Limb (tissue), 2 donors: ENCODE measurements at regions not wholly inside any gene's neighbourhood (a gene's known extent, or its start where the extent isn't known, plus 50 kb on each side); places are given as distances from the start of the nearest gene placed in this dataset.

Experiments used
- DNase-seq, 2 donors: peaks; one replicate each; pipeline ENCODE4 v3.0.0-alpha.2; 2016; ENCODE audit errors: extremely low spot score in 2 of 2

DNA sequence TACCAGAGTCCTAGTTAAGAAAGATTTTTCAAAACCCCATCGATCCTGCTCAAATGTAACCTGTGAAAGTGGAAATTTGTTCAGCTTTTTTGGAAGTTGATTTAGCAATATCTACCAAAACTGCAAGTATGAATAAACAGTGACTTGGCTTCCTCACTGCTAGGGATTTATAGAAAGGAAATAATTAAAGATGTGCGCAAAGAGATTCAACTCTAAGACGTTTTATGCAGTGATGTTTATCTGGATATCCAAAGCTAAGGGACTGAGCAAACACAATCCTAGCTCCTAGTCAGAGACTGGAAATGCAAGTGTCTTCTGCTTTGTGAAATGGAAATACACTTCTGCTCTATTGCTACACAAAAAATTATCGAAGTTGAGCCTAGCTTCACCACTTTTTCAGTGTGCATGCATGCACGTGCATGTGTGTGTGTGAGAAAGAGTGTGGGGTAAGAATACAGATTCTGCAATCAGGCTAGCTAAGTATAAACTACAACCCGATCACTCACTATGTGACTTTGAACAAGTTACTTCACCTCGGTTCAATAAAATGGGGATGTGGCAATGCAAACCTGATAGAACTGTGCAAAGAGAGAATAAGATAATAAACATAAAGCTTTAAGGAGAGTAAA, 52.1 kb upstream of the FOXF1 start:
- DNase-seq = no peak

DNA sequence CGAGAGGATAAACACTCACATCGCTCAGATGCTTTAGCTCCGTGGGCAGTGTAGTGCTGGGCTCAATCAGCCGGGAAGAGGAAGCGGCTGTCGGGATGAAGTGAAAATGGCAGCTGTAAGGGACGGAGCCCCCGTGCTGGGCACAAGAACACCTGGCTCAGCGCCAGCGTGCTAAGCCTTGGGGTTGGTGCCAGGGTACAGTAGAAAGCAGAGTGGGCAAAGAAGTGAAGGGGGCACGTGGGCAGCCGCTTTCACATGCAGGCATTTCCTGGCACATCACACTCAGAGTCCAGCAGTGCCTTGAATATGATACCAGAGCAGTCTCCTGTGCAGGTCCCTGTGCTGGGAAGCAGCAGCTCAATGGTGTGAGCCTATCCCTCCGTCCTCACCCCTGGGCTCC, 51.1 kb upstream of the FOXF1 start:
- DNase-seq = no peak
